Astrocyte of the hippocampus (primary cell): ENCODE measurements at regions not wholly inside any gene's neighbourhood (a gene's known extent, or its start where the extent isn't known, plus 50 kb on each side); places are given as distances from the start of the nearest gene placed in this dataset.

Experiments
- DNase-seq: peaks from one replicate; pipeline ENCODE4 v3.0.0; 2011; ENCODE audit warnings: low read depth, low spot score

DNA sequence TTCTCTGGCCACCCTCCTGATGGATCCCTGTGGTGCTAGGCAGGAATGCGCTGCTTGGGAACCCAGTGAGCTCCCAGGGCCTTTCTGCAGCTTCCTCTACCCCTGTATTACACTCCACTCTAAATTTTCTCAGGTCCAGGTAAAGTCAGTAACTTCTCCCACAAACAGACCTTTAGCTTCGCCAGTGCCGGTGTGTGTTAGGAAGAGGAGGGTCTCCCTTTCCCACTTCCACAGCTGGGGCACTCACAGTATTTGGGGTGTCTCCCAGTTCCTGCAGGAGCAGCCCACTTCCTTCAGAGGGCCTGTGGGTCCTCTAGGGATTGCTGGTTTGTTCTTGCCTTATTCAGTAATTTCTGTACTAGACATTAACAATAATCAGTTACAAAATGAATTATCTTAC, 193.5 kb upstream of the PCDH17 start:
- DNase-seq, result no peak

DNA sequence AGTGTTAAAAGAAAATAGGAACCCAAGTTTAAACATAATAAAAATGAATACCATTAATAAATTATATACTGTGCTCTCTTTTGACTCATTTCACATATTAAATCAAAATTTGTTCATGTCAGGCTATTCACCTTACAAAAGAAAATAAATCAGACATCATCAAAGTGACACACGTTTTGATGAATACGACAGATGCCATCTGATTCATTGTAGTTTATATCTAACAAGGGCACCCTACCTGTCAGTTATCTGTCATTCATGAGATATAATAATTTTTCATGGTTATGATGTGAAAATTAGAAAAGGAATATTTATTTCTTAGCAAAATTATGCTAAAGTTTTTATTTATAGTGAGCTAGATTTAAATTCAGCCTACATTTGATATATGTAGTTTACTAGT, 188.1 kb upstream of the PCDH17 start:
- DNase-seq, result no peak

DNA sequence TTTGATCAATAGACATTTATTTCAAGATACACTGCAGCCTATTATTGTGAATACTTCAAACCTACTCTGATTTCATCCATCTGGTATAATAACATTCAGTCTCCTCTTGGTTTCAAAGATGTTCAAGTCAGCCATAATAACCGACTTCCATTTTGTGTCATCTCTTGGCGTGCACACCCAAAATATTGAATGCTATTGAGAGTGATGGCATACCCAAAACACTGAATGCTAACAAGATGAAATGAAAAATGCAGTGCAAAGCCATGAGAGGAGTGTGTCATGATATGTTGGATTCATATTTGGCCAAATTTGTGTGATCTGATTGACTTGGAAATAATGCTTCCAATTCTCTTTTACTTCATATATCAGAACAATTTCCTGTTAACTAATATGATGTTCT, 181.2 kb upstream of the PCDH17 start:
- DNase-seq, result no peak

DNA sequence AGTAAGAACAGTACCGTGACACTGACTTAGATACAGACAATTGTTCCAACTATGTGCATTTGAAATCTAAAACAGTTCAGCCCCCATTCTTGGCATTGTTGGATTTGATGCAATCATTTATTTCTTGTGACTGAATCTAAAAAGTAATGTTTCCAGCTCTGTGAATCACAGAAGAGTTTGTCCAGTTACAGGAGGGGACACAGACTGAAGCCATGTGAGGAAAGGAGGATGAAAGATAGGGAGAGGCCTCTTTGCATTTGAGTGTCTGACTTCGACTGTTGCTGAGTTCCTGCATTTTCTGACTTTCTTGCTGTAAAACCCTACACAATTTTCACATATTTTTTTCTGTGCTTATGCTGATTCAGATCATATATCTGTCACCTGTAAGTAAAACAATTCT, 179.3 kb upstream of the PCDH17 start:
- no peak for DNase-seq

DNA sequence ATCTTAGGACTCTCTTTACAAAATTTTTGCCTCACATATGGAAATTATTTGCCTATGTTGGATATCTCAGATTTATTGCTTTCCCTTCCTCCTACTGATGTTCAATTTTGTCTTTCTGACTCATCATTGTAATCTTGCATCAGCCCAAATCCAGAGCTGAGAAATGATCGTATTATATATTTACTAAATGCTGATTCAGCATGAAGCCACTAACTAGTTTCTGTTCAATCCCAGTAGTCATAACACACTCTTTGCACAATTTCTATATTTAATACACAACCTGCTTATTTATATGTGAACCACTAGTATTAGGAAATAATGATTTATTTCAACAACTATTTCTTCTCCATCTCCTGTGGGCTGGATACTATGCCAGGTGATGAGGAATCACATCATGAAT, 161.1 kb upstream of the PCDH17 start:
- DNase-seq, result no peak

DNA sequence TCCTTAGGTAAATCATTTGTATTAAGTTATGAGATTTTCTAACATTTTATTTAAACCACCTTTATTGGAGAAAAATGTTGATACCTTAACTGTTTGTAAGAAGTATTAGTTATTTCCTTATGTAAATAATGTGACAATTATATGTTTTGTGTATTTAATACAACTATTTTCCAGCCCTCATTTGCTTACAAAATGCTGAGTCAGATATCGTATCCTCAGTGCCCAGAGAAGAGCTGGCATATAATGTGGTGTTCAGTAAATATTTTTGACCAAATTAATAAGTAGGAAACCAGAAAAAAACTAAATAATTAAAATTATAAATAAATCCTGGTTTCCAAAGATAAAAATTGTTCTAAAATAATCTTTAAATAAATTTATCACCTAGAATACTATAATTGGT, 140.2 kb upstream of the PCDH17 start:
- no peak for DNase-seq

DNA sequence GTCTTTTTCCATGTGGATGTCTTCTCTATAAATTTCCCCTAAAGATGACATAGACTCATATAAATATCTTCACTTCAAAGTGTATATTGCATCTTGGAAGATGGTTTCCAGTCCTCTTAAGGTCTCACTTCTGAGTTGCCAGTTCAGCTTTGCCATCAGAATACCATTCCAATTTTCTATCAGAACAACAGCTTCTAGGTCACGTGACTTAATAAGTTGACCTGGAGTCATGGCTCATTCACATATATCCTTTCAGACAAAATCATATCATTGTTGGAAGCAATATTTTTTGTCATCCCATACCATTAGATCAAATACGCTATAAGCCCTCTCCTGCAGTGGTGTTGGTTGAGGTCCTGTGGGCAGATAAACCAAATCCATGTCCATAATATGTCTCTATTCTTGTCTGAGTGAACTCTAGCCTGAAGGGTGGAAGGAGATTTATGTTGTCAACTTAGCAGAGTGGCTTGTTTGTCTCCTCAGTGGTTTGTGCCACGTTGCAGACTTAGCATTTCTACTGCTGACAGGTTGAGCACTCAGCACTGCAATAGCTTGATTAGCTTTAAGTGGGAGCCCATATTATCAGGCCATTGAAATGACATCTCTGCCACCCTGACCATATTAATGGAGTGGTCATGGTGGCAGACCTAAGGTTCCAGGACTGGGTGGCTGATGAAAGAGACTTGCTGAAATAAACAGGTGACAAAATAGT, 123.6 kb upstream of the PCDH17 start:
- DNase-seq, result no peak

DNA sequence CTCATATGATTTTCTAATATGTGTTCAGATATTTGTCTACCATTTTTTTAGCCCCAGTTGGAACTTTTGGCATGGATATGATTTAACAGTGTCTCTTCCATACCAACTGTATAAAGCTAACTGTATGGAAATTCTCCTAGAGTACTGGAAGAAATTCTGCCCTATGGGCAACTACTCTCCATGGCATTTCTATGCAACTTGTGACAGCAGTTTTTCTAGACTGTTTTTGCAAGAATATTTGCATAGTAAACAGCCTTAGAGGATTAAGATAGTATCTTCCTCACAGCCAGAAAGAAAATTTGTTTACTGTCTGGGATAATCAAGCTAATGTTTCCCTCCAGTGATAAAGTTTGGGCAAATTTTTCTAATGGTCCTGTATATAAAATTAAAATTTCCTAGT, 119.9 kb upstream of the PCDH17 start:
- DNase-seq, result no peak

DNA sequence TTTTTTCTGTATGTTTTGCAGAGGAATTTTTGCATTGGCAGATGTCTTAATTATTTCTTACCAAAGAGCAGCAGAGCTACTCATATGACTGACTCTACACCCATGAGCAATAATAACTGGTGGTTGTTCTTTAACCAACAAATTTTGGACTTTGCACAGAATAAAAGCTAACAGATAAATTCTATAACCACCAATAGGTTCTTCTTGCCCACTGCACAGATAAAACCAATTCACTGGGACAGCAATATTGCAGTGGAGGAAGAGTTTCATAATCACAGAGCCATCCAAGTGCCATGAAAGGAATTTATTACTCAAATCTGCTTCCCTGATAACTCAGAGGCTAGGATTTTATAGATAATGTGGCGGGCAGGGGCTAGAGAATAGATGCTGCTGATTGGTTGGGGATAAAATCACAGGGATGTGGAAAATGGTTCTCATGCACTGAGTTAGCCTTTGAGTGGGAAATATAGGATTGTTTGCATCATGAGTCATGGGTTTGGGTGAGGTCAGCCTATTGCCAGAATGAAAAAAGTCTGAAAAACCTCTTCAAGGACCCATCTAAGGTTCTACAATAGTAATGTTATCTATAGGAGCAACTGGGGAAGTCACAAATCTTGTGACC, 104.3 kb upstream of the PCDH17 start:
- no peak for DNase-seq

DNA sequence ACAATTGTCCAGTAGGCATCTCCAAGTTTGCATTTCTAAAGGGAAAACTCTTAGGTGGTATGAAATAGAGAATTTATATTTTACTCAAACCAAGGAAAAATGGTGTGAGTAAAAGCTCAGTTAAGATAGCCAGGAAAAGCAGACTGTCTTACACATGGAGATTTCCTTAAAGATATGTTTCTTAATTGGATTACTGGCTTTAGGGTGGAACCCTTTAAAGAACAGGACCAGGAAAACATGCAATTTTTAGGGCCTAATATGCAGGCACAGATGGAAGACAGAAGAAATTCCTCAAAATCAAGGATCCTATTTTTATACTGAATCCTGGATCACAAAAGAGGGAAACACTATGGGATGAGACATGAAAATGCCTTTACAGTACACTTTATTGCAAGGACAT, 100.3 kb upstream of the PCDH17 start:
- DNase-seq, result no peak

DNA sequence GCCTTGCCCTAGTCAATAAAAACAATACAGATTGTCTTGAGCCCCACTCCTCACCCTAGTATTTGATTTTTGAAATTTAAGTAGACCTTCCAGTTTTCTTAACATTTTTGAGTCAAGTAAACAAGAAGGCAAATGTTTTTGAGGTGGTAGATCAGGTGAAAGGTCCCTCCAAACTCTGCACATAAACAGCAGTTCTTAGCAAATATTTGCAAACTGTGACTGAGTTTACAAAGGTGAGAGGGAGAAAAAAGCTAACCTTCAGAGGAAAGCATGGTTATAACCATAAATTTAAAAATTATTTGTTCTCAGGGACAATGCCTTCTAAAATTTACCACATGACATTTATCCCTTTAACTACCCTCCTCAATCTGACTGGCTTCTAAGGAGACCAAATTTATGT, 84.6 kb upstream of the PCDH17 start:
- DNase-seq, result no peak

DNA sequence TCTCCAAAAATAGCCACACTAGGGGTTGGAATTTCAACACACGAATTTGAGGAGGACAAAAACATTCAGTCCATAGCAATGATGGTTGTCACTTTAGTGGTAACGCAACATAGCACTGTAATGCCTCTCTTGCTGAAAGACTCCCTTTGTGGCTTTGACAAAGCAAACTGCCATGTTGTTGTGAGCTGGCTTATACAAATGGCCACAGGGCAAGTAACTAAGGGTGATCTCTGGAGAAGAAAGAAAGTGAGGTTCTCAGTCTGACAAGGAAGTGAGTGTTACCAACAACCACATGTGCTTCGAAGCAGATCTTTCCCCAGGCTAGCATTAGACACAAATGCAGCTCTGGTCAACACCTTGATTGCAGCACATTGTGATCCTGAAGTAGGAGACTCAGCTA, 79.1 kb upstream of the PCDH17 start:
- no peak for DNase-seq

DNA sequence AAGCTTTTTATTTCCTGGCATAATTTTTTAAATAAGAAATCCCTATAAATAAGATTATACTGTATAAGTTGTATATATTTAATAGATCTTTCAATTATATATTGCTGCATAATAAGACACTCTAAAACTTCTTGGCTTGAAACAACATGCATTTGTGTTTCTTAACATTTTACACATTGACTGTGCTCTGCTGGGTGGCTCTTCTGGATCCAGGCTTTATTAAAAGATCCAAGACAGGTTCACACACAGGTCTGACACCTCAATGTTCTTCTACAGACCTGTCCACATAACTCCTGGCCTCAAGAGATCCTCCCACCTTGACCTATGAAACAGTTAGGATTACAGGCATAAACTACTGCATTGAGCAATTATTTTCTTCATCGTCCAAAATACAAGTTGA, 77.6 kb upstream of the PCDH17 start:
- no peak for DNase-seq

DNA sequence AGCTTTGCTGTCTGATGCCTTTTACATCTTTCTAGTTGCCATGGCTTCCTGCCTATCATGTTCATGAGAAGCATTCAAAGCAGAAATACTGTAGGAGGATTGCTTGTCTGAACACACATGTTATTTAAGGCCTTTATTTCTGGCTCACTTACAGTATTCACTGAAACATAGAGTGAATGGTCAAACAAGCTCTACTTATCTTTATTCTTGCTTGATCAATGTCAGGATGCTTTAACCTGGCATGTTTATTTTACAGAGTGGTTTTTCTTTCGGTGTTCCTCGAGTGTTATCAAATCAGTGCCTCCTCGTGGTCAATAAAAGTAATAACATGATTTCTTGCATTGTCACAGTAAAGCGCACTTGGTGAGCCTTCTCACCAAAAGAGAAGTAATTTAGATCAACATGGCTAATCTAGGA, 73.5 kb upstream of the PCDH17 start:
- DNase-seq, result peak; percentile 11

DNA sequence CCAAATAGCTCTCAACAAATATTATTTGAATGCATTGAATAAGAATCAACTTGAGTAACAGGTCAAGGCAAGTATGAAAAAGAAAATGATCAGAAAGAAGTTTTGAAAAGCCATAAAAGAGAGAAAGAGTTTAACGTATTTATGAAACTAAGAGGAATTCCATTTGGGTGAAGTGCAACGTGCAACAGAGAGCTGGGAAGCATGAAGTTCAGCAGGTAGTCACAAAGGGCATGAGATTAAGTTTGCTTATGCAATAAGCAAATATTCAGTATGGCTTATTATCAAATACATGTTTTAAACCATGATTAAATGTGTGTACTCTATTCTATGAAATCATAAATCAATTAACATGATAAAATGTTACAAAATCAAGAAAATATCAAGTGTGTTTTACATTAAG, 62.7 kb upstream of the PCDH17 start:
- no peak for DNase-seq

DNA sequence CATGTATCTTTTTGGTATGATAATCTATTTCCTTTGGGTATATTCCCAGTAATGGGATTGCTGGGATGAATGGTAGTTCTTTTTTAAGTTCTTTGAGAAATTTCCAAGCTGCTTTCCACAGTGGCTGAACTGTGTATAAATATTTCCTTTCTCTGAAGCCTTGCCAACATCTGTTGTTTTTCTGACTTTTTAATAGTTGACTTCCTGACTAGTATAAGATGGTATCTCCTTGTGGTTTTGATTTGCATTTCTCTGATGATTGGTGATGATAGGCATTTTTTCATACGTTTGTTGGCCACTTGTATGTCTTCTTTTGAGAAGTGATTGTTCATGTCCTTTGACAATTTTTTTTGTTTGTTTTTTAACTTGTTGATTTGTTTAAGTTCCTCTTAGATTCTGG, 61.6 kb upstream of the PCDH17 start:
- DNase-seq, result peak; percentile 52
